HEK293 (cell line): ENCODE measurements at regions not wholly inside any gene's neighbourhood (a gene's known extent, or its start where the extent isn't known, plus 50 kb on each side); places are given as distances from the start of the nearest gene placed in this dataset.

ENCODE experiments used
- CTCF ChIP-seq: fragments of 450-650 bp; formaldehyde crosslinking; IDR thresholded peaks from 2 replicates; pipeline ENCODE4 v1.5.1; 2016; ENCODE audit warnings: missing biosample characterization, missing genetic modification characterization
- REPIN1 ChIP-seq: fragments of 450-650 bp; formaldehyde crosslinking; IDR thresholded peaks from 2 replicates; pipeline ENCODE4 v1.5.1; 2017; ENCODE audit warnings: missing biosample characterization, missing genetic modification characterization, low read depth
- ZBTB26 ChIP-seq: fragments of 450-650 bp; formaldehyde crosslinking; optimal IDR thresholded peaks from 2 replicates; pipeline ENCODE3; 2016; ENCODE audit warnings: missing biosample characterization, mild to moderate bottlenecking, missing genetic modification characterization
- ZNF121 ChIP-seq: fragments of 450-650 bp; formaldehyde crosslinking; IDR thresholded peaks from 2 replicates; pipeline ENCODE4 v1.5.1; 2016; ENCODE audit warnings: missing biosample characterization, missing genetic modification characterization
- ZNF24 ChIP-seq: fragments of 450-650 bp; formaldehyde crosslinking; IDR thresholded peaks from 2 replicates; pipeline ENCODE4 v1.5.1; 2016; ENCODE audit warnings: missing biosample characterization, missing genetic modification characterization
- TF ChIP-seq, protein P1 (sequence below): fragments of 450-650 bp; formaldehyde crosslinking; IDR thresholded peaks from 2 replicates; pipeline ENCODE4 v1.5.1; 2016; ENCODE audit warnings: missing biosample characterization, missing genetic modification characterization
- TF ChIP-seq, protein P2 (sequence below): fragments of 450-650 bp; formaldehyde crosslinking; IDR thresholded peaks from 2 replicates; pipeline ENCODE4; 2016; ENCODE audit warnings: missing biosample characterization, missing genetic modification characterization
- TF ChIP-seq, protein P3 (sequence below): fragments of 450-650 bp; formaldehyde crosslinking; IDR thresholded peaks from 2 replicates; pipeline ENCODE4 v1.5.1; 2017; ENCODE audit warnings: missing biosample characterization, missing genetic modification characterization
- TF ChIP-seq, protein P4 (sequence below): fragments of 450-650 bp; formaldehyde crosslinking; IDR thresholded peaks from 2 replicates; pipeline ENCODE4 v1.5.1; 2016; ENCODE audit warnings: missing biosample characterization, missing genetic modification characterization, low read depth

DNA sequence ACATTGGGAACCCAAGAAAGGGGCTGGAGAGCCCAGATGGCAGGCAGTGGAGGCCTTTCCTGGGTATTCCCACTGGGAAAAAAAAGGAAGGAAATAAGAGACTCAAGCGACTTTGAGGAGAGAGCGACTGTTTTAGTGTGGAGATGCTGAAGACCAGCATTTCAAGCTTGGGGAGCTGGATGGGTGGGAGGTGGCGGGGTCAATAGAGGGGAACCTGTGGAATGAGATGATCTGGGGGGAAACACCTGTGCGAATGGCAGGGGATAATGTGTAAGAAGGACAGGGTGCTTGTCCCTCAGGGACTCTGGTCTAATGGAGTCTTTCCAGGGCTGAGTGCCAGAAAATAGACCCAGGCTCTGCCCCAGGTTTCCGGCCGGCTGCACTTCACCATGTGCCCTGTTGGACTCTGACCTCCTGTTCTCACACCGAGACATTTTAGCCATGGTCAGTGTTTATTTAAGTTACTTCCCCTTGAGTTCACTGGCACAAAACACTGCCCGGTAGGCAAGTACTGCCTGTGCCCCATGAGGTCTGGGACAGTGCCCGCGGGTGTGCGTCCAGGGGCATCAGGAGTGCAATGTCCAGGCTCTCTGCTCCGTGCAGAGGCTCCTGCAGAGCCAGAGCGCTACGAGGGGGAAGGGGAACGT, 50.4 kb upstream of the NKX2-2 start:
- no peak for TF ChIP-seq CTCF (tag by site-specific recombination)
- no peak for TF ChIP-seq ZBTB26 (tag by site-specific recombination)
- TF ChIP-seq, protein P1, sequence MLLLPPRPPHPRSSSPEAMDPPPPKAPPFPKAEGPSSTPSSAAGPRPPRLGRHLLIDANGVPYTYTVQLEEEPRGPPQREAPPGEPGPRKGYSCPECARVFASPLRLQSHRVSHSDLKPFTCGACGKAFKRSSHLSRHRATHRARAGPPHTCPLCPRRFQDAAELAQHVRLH (tag by site-specific recombination): no peak
- TF ChIP-seq, protein P2, sequence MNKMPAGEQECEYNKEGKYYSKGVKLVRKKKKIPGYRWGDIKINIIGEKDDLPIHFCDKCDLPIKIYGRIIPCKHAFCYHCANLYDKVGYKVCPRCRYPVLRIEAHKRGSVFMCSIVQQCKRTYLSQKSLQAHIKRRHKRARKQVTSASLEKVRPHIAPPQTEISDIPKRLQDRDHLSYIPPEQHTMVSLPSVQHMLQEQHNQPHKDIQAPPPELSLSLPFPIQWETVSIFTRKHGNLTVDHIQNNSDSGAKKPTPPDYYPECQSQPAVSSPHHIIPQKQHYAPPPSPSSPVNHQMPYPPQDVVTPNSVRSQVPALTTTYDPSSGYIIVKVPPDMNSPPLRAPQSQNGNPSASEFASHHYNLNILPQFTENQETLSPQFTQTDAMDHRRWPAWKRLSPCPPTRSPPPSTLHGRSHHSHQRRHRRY (tag by site-specific recombination): no peak
- TF ChIP-seq ZNF24 (tag by site-specific recombination): no peak
- TF ChIP-seq REPIN1: no peak
- TF ChIP-seq, protein P3, sequence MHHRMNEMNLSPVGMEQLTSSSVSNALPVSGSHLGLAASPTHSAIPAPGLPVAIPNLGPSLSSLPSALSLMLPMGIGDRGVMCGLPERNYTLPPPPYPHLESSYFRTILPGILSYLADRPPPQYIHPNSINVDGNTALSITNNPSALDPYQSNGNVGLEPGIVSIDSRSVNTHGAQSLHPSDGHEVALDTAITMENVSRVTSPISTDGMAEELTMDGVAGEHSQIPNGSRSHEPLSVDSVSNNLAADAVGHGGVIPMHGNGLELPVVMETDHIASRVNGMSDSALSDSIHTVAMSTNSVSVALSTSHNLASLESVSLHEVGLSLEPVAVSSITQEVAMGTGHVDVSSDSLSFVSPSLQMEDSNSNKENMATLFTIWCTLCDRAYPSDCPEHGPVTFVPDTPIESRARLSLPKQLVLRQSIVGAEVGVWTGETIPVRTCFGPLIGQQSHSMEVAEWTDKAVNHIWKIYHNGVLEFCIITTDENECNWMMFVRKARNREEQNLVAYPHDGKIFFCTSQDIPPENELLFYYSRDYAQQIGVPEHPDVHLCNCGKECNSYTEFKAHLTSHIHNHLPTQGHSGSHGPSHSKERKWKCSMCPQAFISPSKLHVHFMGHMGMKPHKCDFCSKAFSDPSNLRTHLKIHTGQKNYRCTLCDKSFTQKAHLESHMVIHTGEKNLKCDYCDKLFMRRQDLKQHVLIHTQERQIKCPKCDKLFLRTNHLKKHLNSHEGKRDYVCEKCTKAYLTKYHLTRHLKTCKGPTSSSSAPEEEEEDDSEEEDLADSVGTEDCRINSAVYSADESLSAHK (tag by site-specific recombination): no peak
- TF ChIP-seq ZNF121: no peak
- TF ChIP-seq, protein P4, sequence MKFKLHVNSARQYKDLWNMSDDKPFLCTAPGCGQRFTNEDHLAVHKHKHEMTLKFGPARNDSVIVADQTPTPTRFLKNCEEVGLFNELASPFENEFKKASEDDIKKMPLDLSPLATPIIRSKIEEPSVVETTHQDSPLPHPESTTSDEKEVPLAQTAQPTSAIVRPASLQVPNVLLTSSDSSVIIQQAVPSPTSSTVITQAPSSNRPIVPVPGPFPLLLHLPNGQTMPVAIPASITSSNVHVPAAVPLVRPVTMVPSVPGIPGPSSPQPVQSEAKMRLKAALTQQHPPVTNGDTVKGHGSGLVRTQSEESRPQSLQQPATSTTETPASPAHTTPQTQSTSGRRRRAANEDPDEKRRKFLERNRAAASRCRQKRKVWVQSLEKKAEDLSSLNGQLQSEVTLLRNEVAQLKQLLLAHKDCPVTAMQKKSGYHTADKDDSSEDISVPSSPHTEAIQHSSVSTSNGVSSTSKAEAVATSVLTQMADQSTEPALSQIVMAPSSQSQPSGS (tag by site-specific recombination): no peak
